Activated CD4-positive, alpha-beta memory T cell treated with anti-CD3 and anti-CD28 coated beads for 36 hours (primary cell): ENCODE measurements at regions not wholly inside any gene's neighbourhood (a gene's known extent, or its start where the extent isn't known, plus 50 kb on each side); places are given as distances from the start of the nearest gene placed in this dataset.
A peak's percentile ranks its signal among the peaks of the same experiment; 100 is the strongest.

Experiments
- CTCF ChIA-PET: fragments of 350-600 bp; sonication (Branson Sonifier 250); formaldehyde crosslinking; loops from one replicate; lab custom pipeline; 2021; ENCODE audit warnings: antibody characterized with exemption, inconsistent platforms; lab: Charles Lee
- POLR2A ChIA-PET: fragments of 350-600 bp; sonication (Branson Sonifier 250); formaldehyde crosslinking; loops from one replicate; lab custom pipeline; 2021; ENCODE audit warnings: antibody characterized with exemption; lab: Charles Lee
- DNase-seq: peaks from one replicate; pipeline ENCODE4 v3.0.0-alpha.2; 2020
- H3K27ac Mint-ChIP-seq: one replicate; pipeline ENCODE4 v1.8.0; 2021; ENCODE audit warnings: mixed read lengths
- H3K27me3 Mint-ChIP-seq: one replicate; pipeline ENCODE4 v1.8.0; 2021; ENCODE audit warnings: mixed read lengths
- H3K36me3 Mint-ChIP-seq: one replicate; pipeline ENCODE4 v1.8.0; 2021; ENCODE audit warnings: mixed read lengths
- H3K4me1 Mint-ChIP-seq: one replicate; pipeline ENCODE4 v1.8.0; 2021; ENCODE audit warnings: low read depth, mixed read lengths
- H3K4me3 Mint-ChIP-seq: one replicate; pipeline ENCODE4 v1.8.0; 2021; ENCODE audit warnings: mild to moderate bottlenecking, mixed read lengths
- H3K9me3 Mint-ChIP-seq: one replicate; pipeline ENCODE4 v1.8.0; 2021; ENCODE audit warnings: mixed read lengths
- intact Hi-C: fragments of 100-400 bp; cut with micrococcal nuclease; formaldehyde crosslinking; loops from one replicate; pipeline ENCODE4 v1.15.1; 2023

GRCh38 chr13:33606692-33607091, 211.3 kb upstream of the RFC3 start:
- CTCF ChIA-PET = interaction anchor here (0.8 to 1.2 kb wide), 2 partner anchors 64 to 118 kb away, joined by 3 read pairs; no protein-coding TSS in a partner anchor
- peaks cover 1% of the 10 kb centered on the region for H3K27me3 Mint-ChIP-seq
- no peak overlapping the region for H3K27ac Mint-ChIP-seq
- H3K4me1 Mint-ChIP-seq = peaks cover 20% of the 10 kb centered on the region
- peaks cover 4% of the 10 kb centered on the region for H3K36me3 Mint-ChIP-seq
- intact Hi-C loops = no loop called here
- no peak for DNase-seq
- no peak overlapping the region for H3K4me3 Mint-ChIP-seq
- peaks cover 4% of the 10 kb centered on the region for H3K9me3 Mint-ChIP-seq
- POLR2A ChIA-PET = no interaction called here

GRCh38 chr13:33610438-33611120, 207.4 kb upstream of the RFC3 start:
- POLR2A ChIA-PET = interaction anchor here (0.7 to 1.4 kb wide), 7 partner anchors 15 to 111 kb away, joined by 3 to 16 read pairs (median 4); no protein-coding TSS in a partner anchor
- Mint-ChIP-seq H3K4me3 (peak overlapping the region; percentile 79), H3K27me3 (no peaks in the 10 kb centered on the region), H3K27ac (peak overlapping the region; percentile 94), H3K36me3 (no peaks in the 10 kb centered on the region), H3K9me3 (no peaks in the 10 kb centered on the region), H3K4me1 (peaks cover 50% of the 10 kb centered on the region)
- CTCF ChIA-PET = interaction anchor here (0.9 to 1.2 kb wide), 4 partner anchors 27 to 114 kb away, joined by 3 to 13 read pairs (median 4); no protein-coding TSS in a partner anchor
- intact Hi-C loops = loop anchor here (1.0 to 10.0 kb wide), 7 partner anchors 68 to 1183 kb away; partner anchors contain the start of genes N4BP2L1 and RFC3
- DNase-seq = peak; percentile 87

GRCh38 chr13:33611121-33611805, 206.7 kb upstream of the RFC3 start:
- CTCF ChIA-PET = interaction anchor here (0.9 to 1.2 kb wide), 4 partner anchors 26 to 113 kb away, joined by 3 to 13 read pairs (median 4); no protein-coding TSS in a partner anchor
- no peaks in the 10 kb centered on the region for H3K36me3 Mint-ChIP-seq
- H3K4me1 Mint-ChIP-seq = peaks cover 50% of the 10 kb centered on the region
- H3K27me3 Mint-ChIP-seq = no peaks in the 10 kb centered on the region
- POLR2A ChIA-PET = interaction anchor here (0.7 to 1.4 kb wide), 7 partner anchors 15 to 111 kb away, joined by 3 to 16 read pairs (median 4); no protein-coding TSS in a partner anchor
- intact Hi-C loops = loop anchor here (2.0 to 10.0 kb wide), 4 partner anchors 546 to 1184 kb away; partner anchors contain the start of gene N4BP2L1
- H3K9me3 Mint-ChIP-seq = no peaks in the 10 kb centered on the region
- peak overlapping the region; percentile 94 for H3K27ac Mint-ChIP-seq
- H3K4me3 Mint-ChIP-seq = peak overlapping the region; percentile 79
- DNase-seq = no peak

GRCh38 chr13:33612641-33613638, 205.0 kb upstream of the RFC3 start:
- CTCF ChIA-PET = interaction anchor here (0.6 to 2.3 kb wide), 7 partner anchors 16 to 111 kb away, joined by 3 to 10 read pairs (median 5); no protein-coding TSS in a partner anchor
- POLR2A ChIA-PET = interaction anchor here (1.1 to 1.5 kb wide), 4 partner anchors 23 to 110 kb away, joined by 3 to 11 read pairs (median 6); no protein-coding TSS in a partner anchor
- H3K4me3 Mint-ChIP-seq = peak overlapping the region; percentile 10
- peak; percentile 63 for DNase-seq
- H3K4me1 Mint-ChIP-seq = peaks cover 53% of the 10 kb centered on the region
- peak overlapping the region; percentile 94 for H3K27ac Mint-ChIP-seq
- intact Hi-C loops = loop anchor here (1.0 to 10.0 kb wide), 8 partner anchors 15 to 1186 kb away; partner anchors contain the start of gene N4BP2L1
- H3K36me3 Mint-ChIP-seq = no peaks in the 10 kb centered on the region
- H3K27me3 Mint-ChIP-seq = no peaks in the 10 kb centered on the region
- no peaks in the 10 kb centered on the region for H3K9me3 Mint-ChIP-seq

GRCh38 chr13:33615436-33615835, 202.5 kb upstream of the RFC3 start:
- H3K4me3 Mint-ChIP-seq = no peak overlapping the region
- no peaks in the 10 kb centered on the region for H3K27me3 Mint-ChIP-seq
- H3K27ac Mint-ChIP-seq = no peak overlapping the region
- H3K36me3 Mint-ChIP-seq = no peaks in the 10 kb centered on the region
- H3K4me1 Mint-ChIP-seq = peaks cover 45% of the 10 kb centered on the region
- no peak for DNase-seq
- no peaks in the 10 kb centered on the region for H3K9me3 Mint-ChIP-seq
- POLR2A ChIA-PET = no interaction called here
- CTCF ChIA-PET = interaction anchor here (0.6 kb wide), 1 partner anchor 107 kb away, joined by 3 read pairs; no protein-coding TSS in a partner anchor
- intact Hi-C loops = loop anchor here (10.0 kb wide), 2 partner anchors 881 to 971 kb away; no protein-coding TSS in a partner anchor

- Mint-ChIP-seq H3K4me3 (no peak overlapping the region), H3K27ac (no peak overlapping the region), H3K27me3 (no peaks in the 10 kb centered on the region), H3K36me3 (no peaks in the 10 kb centered on the region), H3K9me3 (no peaks in the 10 kb centered on the region), H3K4me1 (peaks cover 38% of the 10 kb centered on the region)
- intact Hi-C loops = loop anchor here (10.0 kb wide), 2 partner anchors 881 to 971 kb away; no protein-coding TSS in a partner anchor
- ChIA-PET CTCF (no interaction called here), POLR2A (no interaction called here)
- DNase-seq = no peak
Observed at GRCh38 chr13:33616130-33616529, 201.8 kb upstream of the RFC3 start.

GRCh38 chr13:33617055-33617454, 200.9 kb upstream of the RFC3 start:
- ChIA-PET POLR2A (no interaction called here), CTCF (no interaction called here)
- intact Hi-C loops = loop anchor here (10.0 kb wide), 2 partner anchors 882 to 972 kb away; no protein-coding TSS in a partner anchor
- H3K4me3 Mint-ChIP-seq = no peak overlapping the region
- H3K9me3 Mint-ChIP-seq = no peaks in the 10 kb centered on the region
- H3K27me3 Mint-ChIP-seq = no peaks in the 10 kb centered on the region
- H3K36me3 Mint-ChIP-seq = no peaks in the 10 kb centered on the region
- H3K4me1 Mint-ChIP-seq = peaks cover 29% of the 10 kb centered on the region
- no peak for DNase-seq
- H3K27ac Mint-ChIP-seq = no peak overlapping the region

GRCh38 chr13:33624253-33624652, 193.7 kb upstream of the RFC3 start:
- Mint-ChIP-seq H3K4me3 (no peak overlapping the region), H3K9me3 (no peaks in the 10 kb centered on the region), H3K36me3 (no peaks in the 10 kb centered on the region), H3K27me3 (no peaks in the 10 kb centered on the region), H3K27ac (no peak overlapping the region), H3K4me1 (peaks cover 29% of the 10 kb centered on the region)
- DNase-seq = no peak
- intact Hi-C loops = no loop called here
- ChIA-PET CTCF (no interaction called here), POLR2A (no interaction called here)

- Mint-ChIP-seq H3K4me1 (peaks cover 29% of the 10 kb centered on the region), H3K4me3 (no peak overlapping the region), H3K36me3 (no peaks in the 10 kb centered on the region), H3K27me3 (no peaks in the 10 kb centered on the region), H3K27ac (peak overlapping the region; percentile 38), H3K9me3 (no peaks in the 10 kb centered on the region)
- peak; percentile 54 for DNase-seq
- ChIA-PET POLR2A (interaction anchor here (1.1 kb wide), 1 partner anchor 54 kb away, joined by 3 read pairs; no protein-coding TSS in a partner anchor), CTCF (no interaction called here)
- intact Hi-C loops = no loop called here
Observed at GRCh38 chr13:33624740-33625139, 193.2 kb upstream of the RFC3 start.

- no peaks in the 10 kb centered on the region for H3K9me3 Mint-ChIP-seq
- H3K27me3 Mint-ChIP-seq = no peaks in the 10 kb centered on the region
Observed at GRCh38 chr13:33626407-33626806, 191.5 kb upstream of the RFC3 start.

GRCh38 chr13:33628662-33629061, 189.3 kb upstream of the RFC3 start:
- intact Hi-C loops = loop anchor here (1.0 kb wide), 1 partner anchor 15 kb away; no protein-coding TSS in a partner anchor
- Mint-ChIP-seq H3K27ac (no peak overlapping the region), H3K36me3 (no peaks in the 10 kb centered on the region), H3K9me3 (no peaks in the 10 kb centered on the region), H3K4me3 (no peak overlapping the region), H3K4me1 (peaks cover 26% of the 10 kb centered on the region), H3K27me3 (no peaks in the 10 kb centered on the region)
- ChIA-PET POLR2A (interaction anchor here (0.6 kb wide), 1 partner anchor 45 kb away, joined by 3 read pairs; no protein-coding TSS in a partner anchor), CTCF (interaction anchor here (1.1 kb wide), 1 partner anchor 16 kb away, joined by 3 read pairs; no protein-coding TSS in a partner anchor)
- no peak for DNase-seq

More at GRCh38 chr13:33626407-33626806, 191.5 kb upstream of the RFC3 start:
- CTCF ChIA-PET = no interaction called here
- Mint-ChIP-seq H3K4me1 (peaks cover 29% of the 10 kb centered on the region), H3K36me3 (no peaks in the 10 kb centered on the region), H3K4me3 (no peak overlapping the region), H3K27ac (no peak overlapping the region)
- POLR2A ChIA-PET = interaction anchor here (1.2 kb wide), 1 partner anchor 16 kb away, joined by 3 read pairs; no protein-coding TSS in a partner anchor
- no peak for DNase-seq
- intact Hi-C loops = no loop called here
